Gastroesophageal sphincter (tissue), 3 donors: ENCODE measurements at regions not wholly inside any gene's neighbourhood (a gene's known extent, or its start where the extent isn't known, plus 50 kb on each side); places are given as distances from the start of the nearest gene placed in this dataset.
"Not testable (repeated sequence)": the region's sequence is repeated elsewhere in the genome, so short reads cannot be mapped to it uniquely, and the experiment has no call there.

Source experiments
- CTCF ChIP-seq, 4 experiments: fragments of 200-600 bp in 2 of 4; fragments of 450-650 bp in 2 of 4; sonication (generic) in 1 of 4; IDR thresholded peaks; one replicate each; pipeline ENCODE4 v1.5.1; 2017 to 2019; ENCODE audit warnings: antibody characterized with exemption in 4 of 4, mild to moderate bottlenecking in 2 of 4, moderate library complexity in 2 of 4
- POLR2A ChIP-seq, 2 donors: fragments of 450-650 bp; IDR thresholded peaks; one replicate each; pipeline ENCODE4 v1.6.1; 2017; ENCODE audit warnings: antibody characterized with exemption in 2 of 2, mild to moderate bottlenecking in 2 of 2, moderate library complexity in 1 of 2
- POLR2AphosphoS5 ChIP-seq: sonication (generic); formaldehyde crosslinking; IDR thresholded peaks from one replicate; pipeline ENCODE4 v1.6.1; 2017; ENCODE audit warnings: antibody characterized with exemption

GRCh38 chr5:155827508-155827815 is 499.5 kb upstream of the SGCD start:
- TF ChIP-seq CTCF (IDR thresholded peaks at IDR 0.05); POLR2A (IDR thresholded peaks at IDR 0.05); POLR2AphosphoS5: not testable (repeated sequence)
